Right cardiac atrium (tissue), 5 donors: ENCODE measurements at regions not wholly inside any gene's neighbourhood (a gene's known extent, or its start where the extent isn't known, plus 50 kb on each side); places are given as distances from the start of the nearest gene placed in this dataset.

Source experiments
- ATAC-seq, 2 donors: fragments of 200-7000 bp; cut with Tn5 transposase; one replicate each; pipeline versions ENCODE4 v1.8.0 to v1.9.1; 2020; ENCODE audit warnings: moderate library complexity in 2 of 2, mild to moderate bottlenecking in 1 of 2
- DNase-seq, 3 donors: peaks; one replicate each; pipeline ENCODE4 v3.0.0-alpha.2; 2020
- H3K27ac ChIP-seq: one replicate; pipeline ENCODE4 v1.5.1; 2013; ENCODE audit warnings: mild to moderate bottlenecking, low read length, control low read depth, moderate library complexity
- H3K27me3 ChIP-seq: one replicate; pipeline ENCODE4 v1.6.1; 2013; ENCODE audit not compliant: control insufficient read depth, insufficient read depth
- H3K4me1 ChIP-seq: one replicate; pipeline ENCODE4 v1.6.1; 2013; ENCODE audit warnings: low read length; ENCODE audit not compliant: control insufficient read depth, insufficient read depth
- H3K4me3 ChIP-seq: one replicate; pipeline ENCODE4 v1.5.1; 2013; ENCODE audit warnings: low read length, control low read depth
- H3K9me3 ChIP-seq: one replicate; pipeline ENCODE4 v1.6.1; 2013; ENCODE audit warnings: low read length; ENCODE audit not compliant: control insufficient read depth
- WGBS: extraction: QIAGEN DNeasy Blood & Tissue Kit; methylation state at CpG from one replicate; pipeline ENCODE4 v1.1.7; 2013; 5-methylcytosine and 5-hydroxymethylcytosine counted together
- intact Hi-C, 4 donors: fragments of 100-400 bp; cut with DNase I; formaldehyde crosslinking; loops; one replicate each; pipeline versions ENCODE4 v1.11.0 to v1.14.0; 2022 to 2023
- donor health status: healthy with polysubstance abuse.
- donor health status: DM: no; HTN: yes; CAD: no.
- donor health status: DM: no; HTN: no; CAD: no.
- donor health status: DM: no; HTN: yes; CAD: no; lungs with severe emphysema.
- donor health status: DM: yes; HTN: yes; CAD: no.

DNA sequence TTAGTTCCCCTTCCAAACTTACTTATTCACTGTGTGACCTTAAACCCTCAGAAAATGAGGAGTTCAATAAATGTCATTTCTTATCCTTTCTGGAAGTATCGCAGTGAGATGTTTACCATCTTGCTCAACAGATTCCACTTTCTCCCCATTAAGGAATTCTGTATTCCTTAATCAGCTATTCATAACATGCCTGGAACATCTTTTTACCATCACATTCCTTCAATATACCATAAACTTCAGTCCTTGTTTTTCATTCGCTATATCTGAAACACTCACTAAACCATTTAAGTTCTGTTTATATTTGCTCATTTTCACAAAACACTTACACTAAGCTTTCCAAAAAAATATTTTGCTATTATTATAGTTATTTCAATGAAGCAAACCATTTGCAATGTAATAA is 1158.6 kb downstream of the CDH12 start:
- Histone ChIP-seq H3K27me3 (no peaks in the 10 kb centered on the region), H3K4me1 (no peaks in the 10 kb centered on the region), H3K9me3 (peaks cover 1% of the 10 kb centered on the region), H3K4me3 (no peak overlapping the region), H3K27ac (no peak overlapping the region)
- no peak for DNase-seq
- WGBS = 80% methylated on average over 2 of the region's 2 CpGs
- intact Hi-C loops = no loop called here
- ATAC-seq = no peak

DNA sequence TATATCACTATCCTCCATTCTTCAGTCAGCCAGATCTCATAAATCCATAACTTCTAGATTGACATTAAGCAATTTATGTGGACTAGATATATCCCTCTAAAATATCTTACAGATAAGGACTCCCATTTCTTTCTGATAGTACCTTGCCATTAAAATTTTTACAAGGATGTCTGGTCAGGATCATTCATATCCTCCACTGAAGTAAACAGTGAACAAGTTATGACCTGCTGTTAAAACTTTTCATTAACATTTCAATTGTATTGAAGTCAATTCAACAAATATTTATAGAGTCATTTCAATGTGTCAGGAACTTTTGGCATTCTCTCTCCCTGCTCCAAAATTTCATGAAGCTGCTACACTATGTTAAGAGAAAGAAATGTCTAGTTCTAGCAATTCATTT is 1159.6 kb downstream of the CDH12 start:
- H3K4me3 ChIP-seq = no peak overlapping the region
- no peak for DNase-seq
- intact Hi-C loops = no loop called here

DNA sequence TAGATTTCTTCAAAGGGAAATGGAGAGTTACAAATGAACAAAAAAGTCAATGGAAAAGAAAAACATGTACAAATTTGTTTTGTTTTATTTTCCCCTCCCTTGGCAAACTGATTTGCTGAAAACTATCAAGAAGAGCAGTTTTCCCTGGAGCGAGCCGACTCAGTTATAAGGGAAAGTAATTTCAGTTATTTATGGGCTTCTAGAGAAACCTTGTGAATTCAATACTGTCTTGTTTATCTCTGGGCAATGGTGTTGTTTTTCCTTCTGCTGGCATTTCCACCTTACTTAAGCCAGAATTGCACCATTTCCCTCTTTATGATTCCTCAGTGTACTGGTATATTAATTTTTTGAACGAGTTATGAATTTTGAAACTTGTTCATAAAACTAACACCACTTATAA is 1163.6 kb downstream of the CDH12 start:
- Histone ChIP-seq H3K4me3 (no peak overlapping the region), H3K27ac (no peak overlapping the region), H3K27me3 (no peaks in the 10 kb centered on the region), H3K9me3 (peaks cover 7% of the 10 kb centered on the region), H3K4me1 (no peaks in the 10 kb centered on the region)
- intact Hi-C loops = no loop called here
- ATAC-seq (no peak), DNase-seq (no peak)
- 64% methylated on average over 3 of the region's 3 CpGs for WGBS

More for the DNA sequence above, 1159.6 kb downstream of the CDH12 start:
- Histone ChIP-seq H3K27ac (no peak overlapping the region), H3K4me1 (no peaks in the 10 kb centered on the region), H3K9me3 (no peaks in the 10 kb centered on the region), H3K27me3 (no peaks in the 10 kb centered on the region)
- no peak for ATAC-seq

DNA sequence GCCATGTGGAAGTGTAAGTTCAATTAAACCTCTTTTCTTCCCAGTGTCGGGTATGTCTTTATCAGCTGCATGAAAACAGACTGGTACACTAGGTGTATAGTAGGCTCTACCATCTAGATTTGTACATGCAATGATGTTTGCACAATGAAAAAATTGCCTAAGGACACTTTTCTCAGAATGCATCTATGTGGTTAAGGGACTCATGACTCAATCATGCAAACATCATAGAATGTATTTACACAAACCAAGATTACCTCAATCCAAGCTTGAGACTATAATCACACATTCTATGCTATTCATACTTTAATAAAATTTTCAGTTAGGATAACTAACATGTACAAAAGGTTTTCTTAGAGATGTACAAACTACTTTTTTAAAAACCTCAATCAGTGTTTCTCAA is 1164.5 kb downstream of the CDH12 start:
- no peaks in the 10 kb centered on the region for H3K27me3 ChIP-seq
- H3K9me3 ChIP-seq = peaks cover 7% of the 10 kb centered on the region
- H3K4me1 ChIP-seq = no peaks in the 10 kb centered on the region
- intact Hi-C loops = no loop called here
- H3K4me3 ChIP-seq = no peak overlapping the region
- 76% methylated on average over 1 of the region's 1 CpG for WGBS
- H3K27ac ChIP-seq = no peak overlapping the region
- no peak for DNase-seq
- ATAC-seq = no peak

DNA sequence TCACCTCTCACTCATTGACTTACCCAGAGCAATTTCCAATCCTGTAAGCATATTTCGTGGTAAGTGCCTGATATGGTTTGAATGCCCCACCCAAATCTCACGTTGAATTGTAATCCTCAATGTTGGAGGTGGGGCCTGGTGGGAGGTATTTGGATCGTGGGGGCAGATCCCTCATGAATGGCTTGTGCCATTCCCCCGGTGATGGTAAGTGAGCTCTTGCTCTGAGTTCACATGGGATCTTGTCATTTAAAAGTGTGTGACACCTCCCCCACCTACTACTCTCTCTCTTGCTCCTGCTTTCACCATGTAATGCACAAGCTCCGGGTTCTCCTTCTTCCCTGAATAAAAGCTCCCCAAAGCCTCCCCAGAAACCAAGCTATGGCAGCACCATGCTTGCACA is 1165.5 kb downstream of the CDH12 start:
- H3K4me1 ChIP-seq = no peaks in the 10 kb centered on the region
- DNase-seq (no peak), ATAC-seq (no peak)
- H3K27ac ChIP-seq = no peak overlapping the region
- peaks cover 7% of the 10 kb centered on the region for H3K9me3 ChIP-seq
- H3K4me3 ChIP-seq = no peak overlapping the region
- intact Hi-C loops = no loop called here
- 73% methylated on average over 5 of the region's 5 CpGs for WGBS
- no peaks in the 10 kb centered on the region for H3K27me3 ChIP-seq

DNA sequence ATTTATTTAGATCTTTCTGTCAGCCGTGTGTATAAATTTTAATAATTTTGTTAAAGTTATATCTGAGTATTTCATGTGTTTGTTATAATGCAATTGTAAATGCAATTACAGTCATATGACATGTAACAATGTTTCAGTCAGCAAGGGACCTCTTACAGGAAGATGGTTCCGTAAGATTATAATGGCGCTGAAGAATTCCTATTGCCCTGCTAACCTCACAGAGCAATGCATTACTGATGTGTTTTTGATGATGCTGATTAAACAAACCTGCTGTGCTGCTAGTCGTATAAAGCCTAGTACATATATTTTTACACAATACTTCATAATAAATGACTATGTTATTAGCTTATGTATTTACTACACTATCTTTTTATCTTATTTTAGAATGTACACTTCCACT is 1166.4 kb downstream of the CDH12 start:
- DNase-seq (no peak), ATAC-seq (no peak)
- WGBS = 84% methylated on average over 4 of the region's 4 CpGs
- Histone ChIP-seq H3K27me3 (no peaks in the 10 kb centered on the region), H3K9me3 (peaks cover 7% of the 10 kb centered on the region), H3K4me3 (no peak overlapping the region), H3K27ac (no peak overlapping the region), H3K4me1 (no peaks in the 10 kb centered on the region)
- intact Hi-C loops = no loop called here

DNA sequence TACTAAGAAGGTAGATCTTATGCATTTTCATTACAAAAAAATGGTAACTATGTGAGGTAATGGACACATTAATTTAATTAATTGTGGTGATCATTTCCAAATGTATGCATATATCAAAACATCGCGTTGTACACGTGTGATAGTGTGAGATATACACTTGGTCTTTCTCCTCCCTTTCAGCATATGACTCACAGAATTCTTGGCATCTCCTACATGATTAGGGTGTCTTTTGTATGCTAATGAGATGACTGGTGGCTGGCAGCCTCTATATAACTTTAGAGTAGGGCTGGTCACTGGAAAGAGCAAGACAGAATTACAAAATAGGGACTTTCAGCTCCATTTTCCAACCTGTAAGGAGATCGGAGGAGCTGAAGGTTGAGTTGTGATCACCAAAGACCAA is 1167.6 kb downstream of the CDH12 start:
- ATAC-seq (no peak), DNase-seq (no peak)
- Histone ChIP-seq H3K4me3 (no peak overlapping the region), H3K4me1 (no peaks in the 10 kb centered on the region), H3K27ac (no peak overlapping the region), H3K9me3 (peaks cover 7% of the 10 kb centered on the region), H3K27me3 (no peaks in the 10 kb centered on the region)
- WGBS = 79% methylated on average over 4 of the region's 4 CpGs
- intact Hi-C loops = no loop called here

DNA sequence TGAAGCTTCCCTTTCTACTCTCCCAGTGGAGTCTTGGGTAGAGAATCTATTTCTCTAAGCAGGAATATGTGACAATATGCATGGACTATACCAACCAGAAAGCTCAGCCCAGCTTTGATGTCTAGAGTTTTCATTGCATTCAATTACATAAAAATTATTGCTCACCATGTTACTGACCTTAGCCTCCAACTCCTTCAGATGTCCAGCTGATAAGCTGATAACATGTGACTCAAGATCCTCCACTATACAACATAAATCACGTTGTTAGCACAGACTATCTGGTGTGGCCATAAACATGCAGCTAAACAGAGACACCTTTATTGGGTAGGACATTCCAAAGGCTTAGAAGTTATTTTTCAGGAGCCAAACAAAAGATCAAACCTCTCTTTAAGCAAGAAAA is 1168.2 kb downstream of the CDH12 start:
- intact Hi-C loops = no loop called here
- H3K4me3 ChIP-seq = no peak overlapping the region
- WGBS = 49% methylated on average over 1 of the region's 1 CpG
- no peaks in the 10 kb centered on the region for H3K4me1 ChIP-seq
- ATAC-seq = no peak
- H3K27ac ChIP-seq = no peak overlapping the region
- H3K9me3 ChIP-seq = peaks cover 7% of the 10 kb centered on the region
- no peaks in the 10 kb centered on the region for H3K27me3 ChIP-seq
- DNase-seq = no peak

DNA sequence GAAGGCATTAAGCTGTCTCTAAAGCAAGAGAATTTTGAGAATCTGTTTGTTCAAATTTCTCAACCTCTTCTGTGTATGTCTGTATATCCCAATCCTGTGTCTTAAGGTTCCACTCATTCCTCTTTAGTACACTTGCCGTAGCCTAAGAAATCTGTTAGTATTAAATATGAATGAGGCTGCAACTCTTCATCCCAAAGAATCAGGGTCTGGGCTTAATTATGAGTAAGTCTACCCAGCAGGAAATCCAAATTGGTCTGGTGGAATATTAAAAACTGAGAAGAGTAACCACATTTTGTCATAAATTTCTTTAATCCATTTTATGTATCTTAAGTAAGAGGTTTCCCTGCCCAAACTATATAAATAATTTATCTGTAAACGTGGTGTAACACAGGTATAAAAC is 1171.2 kb downstream of the CDH12 start:
- no peaks in the 10 kb centered on the region for H3K27me3 ChIP-seq
- peaks cover 10% of the 10 kb centered on the region for H3K9me3 ChIP-seq
- DNase-seq = no peak
- no peaks in the 10 kb centered on the region for H3K4me1 ChIP-seq
- no peak for ATAC-seq
- H3K4me3 ChIP-seq = no peak overlapping the region
- no peak overlapping the region for H3K27ac ChIP-seq
- intact Hi-C loops = no loop called here
- 66% methylated on average over 2 of the region's 2 CpGs for WGBS

DNA sequence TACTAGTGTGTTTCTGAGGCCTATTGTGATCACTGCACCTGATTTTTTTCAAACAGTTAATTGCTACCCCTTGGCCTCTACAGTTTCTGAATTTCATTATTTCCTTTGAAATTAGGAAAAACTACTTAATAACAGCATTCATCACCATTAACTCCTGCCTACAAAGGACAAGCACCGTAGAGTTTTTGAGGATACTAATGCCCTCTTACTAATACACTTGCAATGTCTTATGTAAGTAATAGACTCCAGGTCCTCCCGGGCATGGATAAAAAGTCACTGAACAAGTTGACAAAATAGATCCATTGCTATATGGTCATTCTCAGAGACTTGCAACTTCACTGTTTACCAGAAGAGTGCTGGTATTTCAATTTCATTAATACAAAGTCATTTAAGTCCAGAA is 1172.5 kb downstream of the CDH12 start:
- Histone ChIP-seq H3K9me3 (peaks cover 11% of the 10 kb centered on the region), H3K27ac (no peak overlapping the region), H3K4me3 (no peak overlapping the region), H3K4me1 (no peaks in the 10 kb centered on the region), H3K27me3 (no peaks in the 10 kb centered on the region)
- intact Hi-C loops = no loop called here
- DNase-seq (no peak), ATAC-seq (no peak)
- WGBS = 91% methylated on average over 2 of the region's 2 CpGs

DNA sequence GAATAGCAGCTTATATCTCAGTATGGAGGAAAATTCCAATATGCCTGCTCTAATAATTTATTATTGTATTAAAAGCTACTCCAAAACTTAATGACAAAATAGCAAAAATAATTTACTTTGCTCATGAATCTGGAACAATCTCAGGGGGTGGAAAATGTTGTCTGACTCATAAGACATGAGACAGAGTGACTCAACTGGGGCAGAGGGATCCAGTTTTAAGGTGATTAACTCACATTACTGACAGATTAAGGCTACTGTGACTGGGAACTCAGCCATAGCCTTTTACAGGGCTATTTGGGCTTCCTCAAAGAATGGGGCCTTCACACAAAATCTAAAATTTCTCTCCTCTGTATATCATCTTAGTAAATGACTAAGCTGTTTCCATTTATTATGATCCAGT is 1172.9 kb downstream of the CDH12 start:
- ATAC-seq (no peak), DNase-seq (no peak)
- Histone ChIP-seq H3K9me3 (peaks cover 11% of the 10 kb centered on the region), H3K27ac (no peak overlapping the region), H3K27me3 (no peaks in the 10 kb centered on the region), H3K4me3 (no peak overlapping the region), H3K4me1 (no peaks in the 10 kb centered on the region)
- intact Hi-C loops = no loop called here

DNA sequence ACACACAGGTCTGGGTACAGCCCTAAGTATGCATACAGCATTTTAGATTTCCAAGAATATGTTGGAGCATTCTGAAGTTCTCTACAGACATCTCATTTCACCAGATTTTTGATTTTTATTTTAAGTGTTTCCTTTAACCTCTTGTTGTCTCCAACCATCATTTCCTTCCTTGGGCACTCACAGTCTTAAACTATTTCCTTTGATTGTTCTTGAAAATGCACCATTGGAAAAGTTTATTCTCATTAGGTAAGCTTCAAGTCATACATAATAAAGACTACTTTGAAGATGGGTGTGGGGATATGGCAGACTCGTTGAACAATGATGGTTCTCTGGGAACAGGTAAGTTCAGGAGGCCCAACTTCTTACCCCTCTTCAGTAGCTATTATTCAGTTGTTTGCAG is 1174.6 kb downstream of the CDH12 start:
- no peak overlapping the region for H3K27ac ChIP-seq
- H3K4me1 ChIP-seq = no peaks in the 10 kb centered on the region
- ATAC-seq (no peak), DNase-seq (no peak)
- peaks cover 6% of the 10 kb centered on the region for H3K9me3 ChIP-seq
- H3K4me3 ChIP-seq = no peak overlapping the region
- intact Hi-C loops = no loop called here
- WGBS = 64% methylated on average over 1 of the region's 1 CpG
- H3K27me3 ChIP-seq = no peaks in the 10 kb centered on the region
